ENCODE measurements at regions not wholly inside any gene's neighbourhood (a gene's known extent, or its start where the extent isn't known, plus 50 kb on each side); places are given as distances from the start of the nearest gene placed in this dataset.

DNA sequence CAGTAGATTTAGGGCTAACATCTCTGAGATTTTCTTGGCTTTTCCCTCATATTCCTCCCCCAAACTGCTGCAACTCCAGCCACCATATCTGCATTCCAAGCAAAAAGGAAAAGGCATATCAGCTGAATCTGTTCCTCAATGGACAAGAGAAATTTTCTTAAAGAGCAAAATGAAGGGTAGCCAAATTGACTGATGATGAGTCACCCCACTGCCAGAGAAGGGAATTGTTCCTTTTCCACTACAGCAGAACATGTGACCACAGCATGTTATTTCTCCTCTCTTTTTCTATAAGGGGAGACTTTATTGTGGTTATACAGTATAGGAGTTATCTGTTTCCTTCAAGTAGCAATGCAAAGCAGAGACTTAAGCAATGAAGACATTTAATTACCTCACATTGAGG lies 172.5 kb downstream of the MTHFS start:
- H3K27ac ChIP-seq (ENCODE audit: insufficient read depth, low read length), result no peak overlapping the region
- TF ChIP-seq EZH2 (IDR thresholded peaks at IDR 0.05; ENCODE audit: low read length, missing control alignments), result no peak
- TF ChIP-seq, protein P1, sequence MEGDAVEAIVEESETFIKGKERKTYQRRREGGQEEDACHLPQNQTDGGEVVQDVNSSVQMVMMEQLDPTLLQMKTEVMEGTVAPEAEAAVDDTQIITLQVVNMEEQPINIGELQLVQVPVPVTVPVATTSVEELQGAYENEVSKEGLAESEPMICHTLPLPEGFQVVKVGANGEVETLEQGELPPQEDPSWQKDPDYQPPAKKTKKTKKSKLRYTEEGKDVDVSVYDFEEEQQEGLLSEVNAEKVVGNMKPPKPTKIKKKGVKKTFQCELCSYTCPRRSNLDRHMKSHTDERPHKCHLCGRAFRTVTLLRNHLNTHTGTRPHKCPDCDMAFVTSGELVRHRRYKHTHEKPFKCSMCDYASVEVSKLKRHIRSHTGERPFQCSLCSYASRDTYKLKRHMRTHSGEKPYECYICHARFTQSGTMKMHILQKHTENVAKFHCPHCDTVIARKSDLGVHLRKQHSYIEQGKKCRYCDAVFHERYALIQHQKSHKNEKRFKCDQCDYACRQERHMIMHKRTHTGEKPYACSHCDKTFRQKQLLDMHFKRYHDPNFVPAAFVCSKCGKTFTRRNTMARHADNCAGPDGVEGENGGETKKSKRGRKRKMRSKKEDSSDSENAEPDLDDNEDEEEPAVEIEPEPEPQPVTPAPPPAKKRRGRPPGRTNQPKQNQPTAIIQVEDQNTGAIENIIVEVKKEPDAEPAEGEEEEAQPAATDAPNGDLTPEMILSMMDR (conservative IDR thresholded peaks at IDR 0.05 in 1 of 2, IDR thresholded peaks at IDR 0.05 in 1 of 2; ENCODE audit: low read depth in 1 of 2, low read length in 2 of 2), result no peak
- H3K4me2 ChIP-seq (ENCODE audit: extremely low read depth, insufficient read depth, low read length), result no peak overlapping the region

DNA sequence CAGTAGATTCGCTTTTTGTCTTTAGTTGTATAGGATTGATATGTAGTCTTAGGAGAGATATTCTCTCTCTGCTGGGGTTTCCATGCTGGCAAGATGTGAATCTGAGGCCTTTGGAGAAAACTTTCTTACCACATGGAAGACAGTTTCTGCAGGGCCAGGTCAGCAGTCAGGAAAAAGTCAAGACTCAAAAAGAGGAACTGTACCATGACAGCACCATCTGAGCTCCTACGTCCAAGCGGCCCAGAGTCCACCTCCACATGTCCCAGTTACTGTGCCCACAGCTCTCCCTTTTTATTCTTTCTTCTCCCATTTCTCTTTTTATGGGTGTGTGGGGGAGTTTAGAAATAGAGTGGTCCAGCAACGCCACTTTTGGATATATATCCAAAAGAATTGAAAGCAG lies 172.0 kb downstream of the MTHFS start:
- TF ChIP-seq EZH2 (IDR thresholded peaks at IDR 0.05; ENCODE audit: low read length, missing control alignments), result no peak
- TF ChIP-seq, protein P1 (conservative IDR thresholded peaks at IDR 0.05 in 1 of 2, IDR thresholded peaks at IDR 0.05 in 1 of 2; ENCODE audit: low read depth in 1 of 2, low read length in 2 of 2), result no peak
- no peak overlapping the region for H3K9ac ChIP-seq (ENCODE audit: insufficient read depth, low read length)
- no peak overlapping the region for H3K4me3 ChIP-seq (replicated peaks in 1 of 4; ENCODE audit: control extremely low read depth in 1 of 4, insufficient read depth in 1 of 4, low read depth in 3 of 4, low read length in 4 of 4)
- no peaks in the 10 kb centered on the region for H3K9me3 ChIP-seq (ENCODE audit: control insufficient read depth, insufficient read depth, low read depth, low read length)
- no peak overlapping the region for H2AFZ ChIP-seq (ENCODE audit: low read length)
- no peaks in the 10 kb centered on the region for H4K20me1 ChIP-seq (ENCODE audit: control insufficient read depth, extremely low read depth, insufficient read depth, low read length)
- H3K4me2 ChIP-seq (ENCODE audit: extremely low read depth, insufficient read depth, low read length), result no peak overlapping the region
- no peaks in the 10 kb centered on the region for H3K4me1 ChIP-seq (ENCODE audit: control insufficient read depth, extremely low read depth, insufficient read depth, low read length)
- H3K27ac ChIP-seq (ENCODE audit: insufficient read depth, low read length), result no peak overlapping the region
- no peaks in the 10 kb centered on the region for H3K79me2 ChIP-seq (ENCODE audit: control insufficient read depth, insufficient read depth, low read length)
- H3K36me3 ChIP-seq (ENCODE audit: control insufficient read depth, insufficient read depth, low read length), result no peaks in the 10 kb centered on the region
- no peaks in the 10 kb centered on the region for H3K27me3 ChIP-seq (ENCODE audit: control insufficient read depth, insufficient read depth, low read length)
- DNase-seq (ENCODE audit: low read depth in 2 of 2), result no peak

More for the DNA sequence above, 172.5 kb downstream of the MTHFS start:
- H3K36me3 ChIP-seq (ENCODE audit: control insufficient read depth, insufficient read depth, low read length), result no peaks in the 10 kb centered on the region
- H3K79me2 ChIP-seq (ENCODE audit: control insufficient read depth, insufficient read depth, low read length), result no peaks in the 10 kb centered on the region
- no peaks in the 10 kb centered on the region for H4K20me1 ChIP-seq (ENCODE audit: control insufficient read depth, extremely low read depth, insufficient read depth, low read length)
- no peaks in the 10 kb centered on the region for H3K9me3 ChIP-seq (ENCODE audit: control insufficient read depth, insufficient read depth, low read depth, low read length)
- H2AFZ ChIP-seq (ENCODE audit: low read length), result no peak overlapping the region
- DNase-seq (ENCODE audit: low read depth in 2 of 2), result peak; percentile 8 to 78
- H3K4me1 ChIP-seq (ENCODE audit: control insufficient read depth, extremely low read depth, insufficient read depth, low read length), result no peaks in the 10 kb centered on the region
- no peak overlapping the region for H3K4me3 ChIP-seq (replicated peaks in 1 of 4; ENCODE audit: control extremely low read depth in 1 of 4, insufficient read depth in 1 of 4, low read depth in 3 of 4, low read length in 4 of 4)
- H3K27me3 ChIP-seq (ENCODE audit: control insufficient read depth, insufficient read depth, low read length), result no peaks in the 10 kb centered on the region
- no peak overlapping the region for H3K9ac ChIP-seq (ENCODE audit: insufficient read depth, low read length)

DNA sequence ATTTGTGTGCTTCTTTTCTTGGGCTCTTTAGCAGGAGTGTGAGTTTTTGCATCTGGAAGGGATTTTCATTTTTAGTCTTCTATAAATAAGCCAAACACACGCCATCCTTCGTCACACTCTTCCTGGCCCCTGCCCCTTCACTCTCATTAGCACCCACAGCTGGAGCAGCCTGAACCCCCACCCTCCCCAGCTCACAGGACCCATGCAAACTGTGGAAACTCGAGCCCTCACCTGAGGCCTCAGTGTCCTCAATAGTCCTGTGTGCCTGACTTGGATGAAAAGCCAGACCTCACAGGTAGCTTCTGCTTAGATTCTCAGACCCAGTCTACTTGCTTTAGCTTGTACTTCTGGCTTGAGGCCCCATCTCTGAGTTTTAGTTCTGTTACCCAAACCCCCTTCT lies 167.9 kb downstream of the MTHFS start:
- no peak for DNase-seq (ENCODE audit: low read depth in 2 of 2)
- no peaks in the 10 kb centered on the region for H3K36me3 ChIP-seq (ENCODE audit: control insufficient read depth, insufficient read depth, low read length)
- no peak overlapping the region for H3K9ac ChIP-seq (ENCODE audit: insufficient read depth, low read length)
- no peak overlapping the region for H3K4me2 ChIP-seq (ENCODE audit: extremely low read depth, insufficient read depth, low read length)
- H3K27ac ChIP-seq (ENCODE audit: insufficient read depth, low read length), result no peak overlapping the region
- no peaks in the 10 kb centered on the region for H3K9me3 ChIP-seq (ENCODE audit: control insufficient read depth, insufficient read depth, low read depth, low read length)
- no peaks in the 10 kb centered on the region for H3K27me3 ChIP-seq (ENCODE audit: control insufficient read depth, insufficient read depth, low read length)
- TF ChIP-seq EZH2 (IDR thresholded peaks at IDR 0.05; ENCODE audit: low read length, missing control alignments), result no peak
- TF ChIP-seq, protein P1 (conservative IDR thresholded peaks at IDR 0.05 in 1 of 2, IDR thresholded peaks at IDR 0.05 in 1 of 2; ENCODE audit: low read depth in 1 of 2, low read length in 2 of 2), result no peak
- no peaks in the 10 kb centered on the region for H3K79me2 ChIP-seq (ENCODE audit: control insufficient read depth, insufficient read depth, low read length)
- H4K20me1 ChIP-seq (ENCODE audit: control insufficient read depth, extremely low read depth, insufficient read depth, low read length), result no peaks in the 10 kb centered on the region
- H2AFZ ChIP-seq (ENCODE audit: low read length), result no peak overlapping the region
- H3K4me1 ChIP-seq (ENCODE audit: control insufficient read depth, extremely low read depth, insufficient read depth, low read length), result no peaks in the 10 kb centered on the region
- H3K4me3 ChIP-seq (replicated peaks in 1 of 4; ENCODE audit: control extremely low read depth in 1 of 4, insufficient read depth in 1 of 4, low read depth in 3 of 4, low read length in 4 of 4), result no peak overlapping the region
